ENCODE measurements at regions not wholly inside any gene's neighbourhood (a gene's known extent, or its start where the extent isn't known, plus 50 kb on each side); places are given as distances from the start of the nearest gene placed in this dataset.
"Not testable (repeated sequence)": the region's sequence is repeated elsewhere in the genome, so short reads cannot be mapped to it uniquely, and the experiment has no call there.

GRCh38 chr20:60789399-60789798, 462.7 kb upstream of the CDH4 start:
- Histone ChIP-seq H3K4me1 (ENCODE audit: control insufficient read depth in 2 of 3, insufficient read depth in 2 of 3, low read depth in 1 of 3, low read length in 3 of 3) (no peaks in the 10 kb centered on the region), H3K27ac (ENCODE audit: low read depth in 2 of 2, low read length in 2 of 2) (no peak overlapping the region), H3K36me3 (ENCODE audit: control insufficient read depth in 2 of 3, insufficient read depth in 3 of 3, low read length in 3 of 3) (no peaks in the 10 kb centered on the region), H3K9me3 (ENCODE audit: control insufficient read depth in 2 of 3, insufficient read depth in 1 of 3, low read length in 3 of 3) (no peaks in the 10 kb centered on the region), H3K9ac (ENCODE audit: low read length in 3 of 3) (no peak overlapping the region), H3K4me3 (ENCODE audit: low read length in 3 of 3) (no peak overlapping the region), H3K27me3 (ENCODE audit: control insufficient read depth, insufficient read depth, low read length) (no peaks in the 10 kb centered on the region)
- FAIRE-seq: no peak
- no peak for DNase-seq
- TF ChIP-seq CTCF (IDR thresholded peaks at IDR 0.05; ENCODE audit: borderline replicate concordance, extremely low read depth, insufficient read depth): no peak
- intact Hi-C loops (cut with DNase I): no loop called here

GRCh38 chr20:60790339-60790738, 461.7 kb upstream of the CDH4 start:
- not testable (repeated sequence) for DNase-seq

GRCh38 chr20:60791823-60792222, 460.2 kb upstream of the CDH4 start:
- Histone ChIP-seq H3K27ac (ENCODE audit: low read depth in 2 of 2, low read length in 2 of 2) (no peak overlapping the region), H3K4me3 (ENCODE audit: low read length in 3 of 3) (no peak overlapping the region), H3K9me3 (ENCODE audit: control insufficient read depth in 2 of 3, insufficient read depth in 1 of 3, low read length in 3 of 3) (no peaks in the 10 kb centered on the region), H3K27me3 (ENCODE audit: control insufficient read depth, insufficient read depth, low read length) (no peaks in the 10 kb centered on the region), H3K36me3 (ENCODE audit: control insufficient read depth in 2 of 3, insufficient read depth in 3 of 3, low read length in 3 of 3) (no peaks in the 10 kb centered on the region), H3K4me1 (ENCODE audit: control insufficient read depth in 2 of 3, insufficient read depth in 2 of 3, low read depth in 1 of 3, low read length in 3 of 3) (no peaks in the 10 kb centered on the region), H3K9ac (ENCODE audit: low read length in 3 of 3) (no peak overlapping the region)
- no peak for TF ChIP-seq CTCF (IDR thresholded peaks at IDR 0.05; ENCODE audit: borderline replicate concordance, extremely low read depth, insufficient read depth)
- intact Hi-C loops (cut with DNase I): no loop called here
- FAIRE-seq (no peak), DNase-seq (no peak)

More at GRCh38 chr20:60790339-60790738, 461.7 kb upstream of the CDH4 start:
- FAIRE-seq; intact Hi-C loops (cut with DNase I); H3K27ac ChIP-seq (ENCODE audit: low read depth in 2 of 2, low read length in 2 of 2); H3K4me3 ChIP-seq (ENCODE audit: low read length in 3 of 3); H3K9ac ChIP-seq (ENCODE audit: low read length in 3 of 3); H3K36me3 ChIP-seq (ENCODE audit: control insufficient read depth in 2 of 3, insufficient read depth in 3 of 3, low read length in 3 of 3); H3K9me3 ChIP-seq (ENCODE audit: control insufficient read depth in 2 of 3, insufficient read depth in 1 of 3, low read length in 3 of 3); H3K4me1 ChIP-seq (ENCODE audit: control insufficient read depth in 2 of 3, insufficient read depth in 2 of 3, low read depth in 1 of 3, low read length in 3 of 3); H3K27me3 ChIP-seq (ENCODE audit: control insufficient read depth, insufficient read depth, low read length): not testable (repeated sequence)

DNA sequence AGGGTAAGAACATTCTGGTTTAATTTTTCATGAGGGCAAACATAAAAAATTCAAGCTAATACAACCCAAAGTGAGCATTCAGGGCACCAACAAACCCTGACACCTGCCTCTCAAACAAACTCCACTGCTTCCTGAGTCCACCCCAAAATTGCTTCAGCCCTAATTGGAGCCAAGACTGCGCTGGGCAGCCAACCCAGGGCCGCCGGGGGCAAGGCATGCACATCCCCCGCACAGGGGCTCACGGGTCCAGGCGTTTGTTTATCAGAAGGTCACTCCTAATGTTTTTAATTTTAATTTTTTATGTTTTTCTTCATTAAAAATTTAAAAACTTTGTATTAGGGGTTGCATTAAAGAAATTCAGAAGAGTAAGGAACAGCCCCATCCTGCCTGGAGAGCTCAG, 459.1 kb upstream of the CDH4 start:
- Histone ChIP-seq H3K27ac (ENCODE audit: low read depth in 2 of 2, low read length in 2 of 2) (no peak overlapping the region), H3K9ac (ENCODE audit: low read length in 3 of 3) (no peak overlapping the region), H3K4me1 (ENCODE audit: control insufficient read depth in 2 of 3, insufficient read depth in 2 of 3, low read depth in 1 of 3, low read length in 3 of 3) (no peaks in the 10 kb centered on the region), H3K36me3 (ENCODE audit: control insufficient read depth in 2 of 3, insufficient read depth in 3 of 3, low read length in 3 of 3) (no peaks in the 10 kb centered on the region), H3K9me3 (ENCODE audit: control insufficient read depth in 2 of 3, insufficient read depth in 1 of 3, low read length in 3 of 3) (no peaks in the 10 kb centered on the region), H3K27me3 (ENCODE audit: control insufficient read depth, insufficient read depth, low read length) (no peaks in the 10 kb centered on the region), H3K4me3 (ENCODE audit: low read length in 3 of 3) (no peak overlapping the region)
- FAIRE-seq: no peak
- DNase-seq: no peak
- no peak for TF ChIP-seq CTCF (IDR thresholded peaks at IDR 0.05; ENCODE audit: borderline replicate concordance, extremely low read depth, insufficient read depth)
- intact Hi-C loops (cut with DNase I): no loop called here

Measured in kidney (tissue), 13 donors.